GM12801 (cell line): ENCODE measurements at regions not wholly inside any gene's neighbourhood (a gene's known extent, or its start where the extent isn't known, plus 50 kb on each side); places are given as distances from the start of the nearest gene placed in this dataset.

Experiments
- TF ChIP-seq, protein P1 (sequence below): IDR thresholded peaks from one replicate; pipeline ENCODE4 v1.5.1; 2011; ENCODE audit warnings: control low read depth; ENCODE audit not compliant: insufficient read length; ENCODE audit errors: extremely low read depth

GRCh38 chr5:68385936-68386335 lies 170.4 kb downstream of the PIK3R1 start:
- TF ChIP-seq, protein P1, sequence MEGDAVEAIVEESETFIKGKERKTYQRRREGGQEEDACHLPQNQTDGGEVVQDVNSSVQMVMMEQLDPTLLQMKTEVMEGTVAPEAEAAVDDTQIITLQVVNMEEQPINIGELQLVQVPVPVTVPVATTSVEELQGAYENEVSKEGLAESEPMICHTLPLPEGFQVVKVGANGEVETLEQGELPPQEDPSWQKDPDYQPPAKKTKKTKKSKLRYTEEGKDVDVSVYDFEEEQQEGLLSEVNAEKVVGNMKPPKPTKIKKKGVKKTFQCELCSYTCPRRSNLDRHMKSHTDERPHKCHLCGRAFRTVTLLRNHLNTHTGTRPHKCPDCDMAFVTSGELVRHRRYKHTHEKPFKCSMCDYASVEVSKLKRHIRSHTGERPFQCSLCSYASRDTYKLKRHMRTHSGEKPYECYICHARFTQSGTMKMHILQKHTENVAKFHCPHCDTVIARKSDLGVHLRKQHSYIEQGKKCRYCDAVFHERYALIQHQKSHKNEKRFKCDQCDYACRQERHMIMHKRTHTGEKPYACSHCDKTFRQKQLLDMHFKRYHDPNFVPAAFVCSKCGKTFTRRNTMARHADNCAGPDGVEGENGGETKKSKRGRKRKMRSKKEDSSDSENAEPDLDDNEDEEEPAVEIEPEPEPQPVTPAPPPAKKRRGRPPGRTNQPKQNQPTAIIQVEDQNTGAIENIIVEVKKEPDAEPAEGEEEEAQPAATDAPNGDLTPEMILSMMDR, result no peak

- TF ChIP-seq, protein P1, result no peak
Measured at GRCh38 chr5:68387074-68387796, 171.7 kb downstream of the PIK3R1 start.

GRCh38 chr5:68389618-68390017 lies 174.1 kb downstream of the PIK3R1 start:
- TF ChIP-seq, protein P1, result no peak

DNA sequence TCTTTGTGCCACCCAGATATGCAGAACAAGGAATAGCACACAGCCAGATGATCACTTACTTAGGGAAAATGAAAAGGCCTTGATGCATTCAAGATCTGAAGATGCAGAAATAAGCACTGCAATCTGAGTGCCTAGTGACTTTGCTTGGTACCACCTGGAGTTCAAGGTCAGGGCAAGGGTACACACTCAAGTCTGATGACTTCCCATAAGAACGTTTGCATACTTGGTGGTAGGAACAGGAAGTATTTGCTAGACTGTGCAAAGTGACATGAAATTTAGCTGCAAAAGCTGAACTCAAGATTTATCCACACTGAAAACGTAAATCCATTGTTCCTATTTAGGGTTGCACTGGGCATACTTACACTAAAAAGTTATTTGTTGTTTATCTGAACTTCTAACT lies 177.1 kb downstream of the PIK3R1 start:
- TF ChIP-seq, protein P1, result no peak

GRCh38 chr5:68395302-68395701 lies 179.7 kb downstream of the PIK3R1 start:
- TF ChIP-seq, protein P1, result no peak

DNA sequence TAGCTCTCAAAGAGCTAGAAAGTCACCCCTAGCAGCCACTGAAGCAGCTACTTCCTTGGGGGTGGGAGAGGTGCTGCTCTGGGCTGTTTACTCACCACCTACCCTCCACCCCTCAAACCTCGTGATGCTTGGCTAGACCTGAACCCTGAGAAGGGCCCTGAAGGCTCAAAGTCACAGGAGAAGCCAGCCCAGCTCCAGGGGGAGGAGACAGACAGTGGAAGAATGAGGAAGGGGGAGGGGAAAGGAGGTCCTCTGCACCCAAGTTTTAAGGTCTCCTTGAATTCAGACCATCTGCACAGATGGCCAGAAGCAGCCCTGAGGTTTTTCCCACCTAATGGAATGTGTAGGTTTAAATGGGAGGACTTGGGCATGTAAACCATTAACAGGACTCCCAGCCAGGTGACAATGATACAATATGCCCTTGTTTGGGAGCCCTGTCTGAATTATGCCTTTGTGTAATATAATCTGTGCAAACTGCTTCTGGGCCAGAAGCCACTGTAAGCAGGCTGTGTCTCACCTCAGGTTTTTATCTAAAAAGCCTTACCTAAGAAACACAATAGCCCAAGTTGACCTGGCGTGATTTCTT lies 180.5 kb downstream of the PIK3R1 start:
- TF ChIP-seq, protein P1, result no peak

DNA sequence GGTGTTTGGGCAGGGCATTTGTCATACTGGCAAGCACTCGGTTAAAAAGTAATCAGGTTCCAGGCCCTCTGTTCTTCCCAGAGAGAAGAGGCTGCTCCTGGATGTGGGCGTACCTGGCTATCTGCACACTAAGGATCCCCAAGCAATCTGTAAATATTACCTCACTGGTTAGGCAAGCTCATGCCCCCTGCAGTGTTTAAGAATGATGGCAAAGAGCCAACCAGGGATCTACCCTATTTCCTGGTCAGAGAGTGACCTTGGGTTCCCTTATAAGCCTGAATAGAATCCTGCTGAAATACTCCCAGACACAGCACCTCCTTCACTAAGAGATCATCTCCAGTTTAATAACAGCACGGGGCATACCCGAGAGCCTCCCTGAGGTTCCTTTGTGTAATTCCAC lies 181.2 kb downstream of the PIK3R1 start:
- TF ChIP-seq, protein P1, result no peak
